ENCODE measurements at regions not wholly inside any gene's neighbourhood (a gene's known extent, or its start where the extent isn't known, plus 50 kb on each side); places are given as distances from the start of the nearest gene placed in this dataset.

DNA sequence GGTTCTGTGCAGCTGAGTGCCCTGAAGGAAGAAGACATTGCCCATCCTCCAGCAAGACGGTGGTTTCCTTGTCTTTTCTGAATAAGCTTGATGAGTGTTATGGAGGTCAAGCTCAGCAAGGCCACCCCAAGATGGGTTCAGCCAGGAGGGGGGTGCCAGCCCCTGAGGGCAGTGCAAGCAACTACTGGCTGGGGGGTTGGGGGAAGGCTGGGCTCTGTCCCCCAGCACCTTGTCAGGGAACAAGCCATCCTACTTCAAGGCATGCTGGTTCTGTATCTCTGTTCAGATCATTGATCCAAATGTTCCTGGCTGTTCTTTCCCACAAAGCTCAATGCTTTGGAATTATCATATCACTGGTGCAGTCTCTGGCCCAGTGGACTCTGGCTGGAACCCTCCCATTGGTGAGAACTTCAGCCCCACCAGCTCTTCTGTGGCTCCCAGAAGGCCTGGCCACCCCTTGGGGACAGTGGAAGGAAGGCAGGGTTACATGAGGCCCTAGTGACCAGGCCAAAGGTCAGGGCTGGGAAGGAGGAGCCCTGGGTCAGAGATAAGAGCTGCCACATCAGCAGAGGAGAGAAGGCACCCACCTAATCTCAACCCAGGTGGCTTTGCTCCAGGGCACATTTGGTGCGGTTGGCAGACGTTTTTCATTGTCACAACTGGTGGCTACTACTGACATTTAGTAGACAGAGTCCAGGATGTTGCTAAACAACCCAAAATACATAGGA is 280.2 kb downstream of the IRX2 start:
- BruUV-seq (replicated peaks), result no TSS peak

DNA sequence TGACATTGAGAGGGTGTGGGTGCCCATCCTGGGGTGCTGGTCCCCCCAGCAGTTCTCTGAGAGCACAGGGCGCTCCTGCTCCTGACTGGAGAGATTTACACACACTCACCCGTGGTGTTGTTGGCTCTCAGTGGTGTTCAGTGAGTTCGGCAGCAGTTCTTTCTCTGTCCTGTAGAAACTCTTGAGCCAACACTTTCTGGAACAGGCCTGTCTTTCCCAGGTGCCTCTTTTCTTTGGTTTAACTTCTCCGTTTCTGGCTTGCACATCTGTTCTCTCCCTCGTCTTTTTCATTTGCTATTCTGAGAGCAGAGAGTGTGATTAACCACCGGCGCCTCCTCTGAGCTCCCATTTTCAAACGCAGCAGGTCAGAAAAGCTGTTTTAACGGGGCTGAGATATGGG is 284.5 kb downstream of the IRX2 start:
- no peak overlapping the region for H3K4me3 ChIP-seq (replicated peaks in 1 of 3; ENCODE audit: insufficient read depth in 1 of 3, low read depth in 1 of 3, low read length in 3 of 3)
- H3K9me3 ChIP-seq (replicated peaks; ENCODE audit: control insufficient read depth, insufficient read depth, low read length), result peaks cover 4% of the 10 kb centered on the region

More for the DNA sequence above, 280.2 kb downstream of the IRX2 start:
- no peak for TF ChIP-seq GATA2 (IDR thresholded peaks at IDR 0.05; ENCODE audit: insufficient read depth, insufficient read length, low read depth, low read length)
- dilution Hi-C loops (cut with MboI; ENCODE audit: extremely low pct_ligation_motif_present, low sequenced_read_pairs) (no loop called here), intact Hi-C loops (cut with micrococcal nuclease) (no loop called here)
- no peak overlapping the region for H3K27ac ChIP-seq (ENCODE audit: insufficient read depth, low read depth, low read length)
- no peaks in the 10 kb centered on the region for H3K79me2 ChIP-seq (ENCODE audit: control insufficient read depth, insufficient read depth, low read length)
- ChIA-PET CTCF (no interaction called here), POLR2A (no interaction called here)
- H3K4me2 ChIP-seq (ENCODE audit: insufficient read depth, low read length), result no peak overlapping the region
- no peaks in the 10 kb centered on the region for H3K36me3 ChIP-seq (ENCODE audit: control insufficient read depth in 2 of 2, extremely low read depth in 1 of 2, insufficient read depth in 2 of 2, low read length in 2 of 2)
- FAIRE-seq (no peak), DNase-seq (ENCODE audit: low read depth, low spot score) (no peak)
- no peaks in the 10 kb centered on the region for H4K20me1 ChIP-seq (replicated peaks; ENCODE audit: control insufficient read depth, extremely low read depth, insufficient read depth, low read length)
- H3K4me1 ChIP-seq (ENCODE audit: control insufficient read depth, extremely low read depth, insufficient read depth, low read length), result no peaks in the 10 kb centered on the region
- H3K9me3 ChIP-seq (replicated peaks; ENCODE audit: control insufficient read depth, insufficient read depth, low read length), result no peaks in the 10 kb centered on the region
- no peaks in the 10 kb centered on the region for H3K9me1 ChIP-seq (replicated peaks; ENCODE audit: control insufficient read depth, extremely low read depth, insufficient read depth, low read length)
- H3K9ac ChIP-seq (replicated peaks; ENCODE audit: extremely low read depth, insufficient read depth, low read length), result no peak overlapping the region
- no peaks in the 10 kb centered on the region for H3K27me3 ChIP-seq (ENCODE audit: control insufficient read depth in 2 of 2, insufficient read depth in 2 of 2, low read length in 2 of 2)
- no peak overlapping the region for H3K4me3 ChIP-seq (replicated peaks in 1 of 3; ENCODE audit: insufficient read depth in 1 of 3, low read depth in 1 of 3, low read length in 3 of 3)
- H2AFZ ChIP-seq (ENCODE audit: low read depth, low read length), result no peak overlapping the region

More for the DNA sequence above, 284.5 kb downstream of the IRX2 start:
- DNase-seq (ENCODE audit: low read depth, low spot score), result no peak
- ChIA-PET POLR2A (no interaction called here), CTCF (no interaction called here)
- H2AFZ ChIP-seq (ENCODE audit: low read depth, low read length), result no peak overlapping the region
- BruUV-seq (replicated peaks), result no TSS peak
- intact Hi-C loops (cut with micrococcal nuclease) (no loop called here), dilution Hi-C loops (cut with MboI; ENCODE audit: extremely low pct_ligation_motif_present, low sequenced_read_pairs) (no loop called here)
- no peaks in the 10 kb centered on the region for H3K36me3 ChIP-seq (ENCODE audit: control insufficient read depth in 2 of 2, extremely low read depth in 1 of 2, insufficient read depth in 2 of 2, low read length in 2 of 2)
- no peak for FAIRE-seq
- H3K27me3 ChIP-seq (ENCODE audit: control insufficient read depth in 2 of 2, insufficient read depth in 2 of 2, low read length in 2 of 2), result no peaks in the 10 kb centered on the region
- H3K9ac ChIP-seq (replicated peaks; ENCODE audit: extremely low read depth, insufficient read depth, low read length), result no peak overlapping the region
- no peaks in the 10 kb centered on the region for H4K20me1 ChIP-seq (replicated peaks; ENCODE audit: control insufficient read depth, extremely low read depth, insufficient read depth, low read length)
- no peaks in the 10 kb centered on the region for H3K4me1 ChIP-seq (ENCODE audit: control insufficient read depth, extremely low read depth, insufficient read depth, low read length)
- no peaks in the 10 kb centered on the region for H3K79me2 ChIP-seq (ENCODE audit: control insufficient read depth, insufficient read depth, low read length)
- H3K9me1 ChIP-seq (replicated peaks; ENCODE audit: control insufficient read depth, extremely low read depth, insufficient read depth, low read length), result no peaks in the 10 kb centered on the region
- no peak overlapping the region for H3K4me2 ChIP-seq (ENCODE audit: insufficient read depth, low read length)
- no peak for TF ChIP-seq EZH2 (IDR thresholded peaks at IDR 0.05; ENCODE audit: borderline replicate concordance, low read depth, low read length, severe bottlenecking)
- TF ChIP-seq MYC (IDR thresholded peaks at IDR 0.05; ENCODE audit: low read depth, low read length), result no peak
- no peak for TF ChIP-seq JUN (IDR thresholded peaks at IDR 0.05; ENCODE audit: borderline replicate concordance, insufficient read depth, insufficient read length, low read depth)
- TF ChIP-seq, protein P1, sequence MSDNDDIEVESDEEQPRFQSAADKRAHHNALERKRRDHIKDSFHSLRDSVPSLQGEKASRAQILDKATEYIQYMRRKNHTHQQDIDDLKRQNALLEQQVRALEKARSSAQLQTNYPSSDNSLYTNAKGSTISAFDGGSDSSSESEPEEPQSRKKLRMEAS (IDR thresholded peaks at IDR 0.05; ENCODE audit: insufficient read depth, insufficient read length), result no peak
- TF ChIP-seq GATA2 (IDR thresholded peaks at IDR 0.05; ENCODE audit: insufficient read depth, insufficient read length, low read depth, low read length), result no peak
- no peak for TF ChIP-seq POLR2A (IDR thresholded peaks at IDR 0.05; ENCODE audit: low read depth, low read length)
- no peak for TF ChIP-seq POLR2AphosphoS5 (IDR thresholded peaks at IDR 0.05; ENCODE audit: insufficient read depth, low read depth, low read length)
- TF ChIP-seq FOS (IDR thresholded peaks at IDR 0.05; ENCODE audit: borderline replicate concordance, insufficient read depth, low read length), result no peak
- TF ChIP-seq, protein P2, sequence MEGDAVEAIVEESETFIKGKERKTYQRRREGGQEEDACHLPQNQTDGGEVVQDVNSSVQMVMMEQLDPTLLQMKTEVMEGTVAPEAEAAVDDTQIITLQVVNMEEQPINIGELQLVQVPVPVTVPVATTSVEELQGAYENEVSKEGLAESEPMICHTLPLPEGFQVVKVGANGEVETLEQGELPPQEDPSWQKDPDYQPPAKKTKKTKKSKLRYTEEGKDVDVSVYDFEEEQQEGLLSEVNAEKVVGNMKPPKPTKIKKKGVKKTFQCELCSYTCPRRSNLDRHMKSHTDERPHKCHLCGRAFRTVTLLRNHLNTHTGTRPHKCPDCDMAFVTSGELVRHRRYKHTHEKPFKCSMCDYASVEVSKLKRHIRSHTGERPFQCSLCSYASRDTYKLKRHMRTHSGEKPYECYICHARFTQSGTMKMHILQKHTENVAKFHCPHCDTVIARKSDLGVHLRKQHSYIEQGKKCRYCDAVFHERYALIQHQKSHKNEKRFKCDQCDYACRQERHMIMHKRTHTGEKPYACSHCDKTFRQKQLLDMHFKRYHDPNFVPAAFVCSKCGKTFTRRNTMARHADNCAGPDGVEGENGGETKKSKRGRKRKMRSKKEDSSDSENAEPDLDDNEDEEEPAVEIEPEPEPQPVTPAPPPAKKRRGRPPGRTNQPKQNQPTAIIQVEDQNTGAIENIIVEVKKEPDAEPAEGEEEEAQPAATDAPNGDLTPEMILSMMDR (IDR thresholded peaks at IDR 0.05; ENCODE audit: extremely low read depth in 1 of 2, insufficient read depth in 1 of 2, low read depth in 1 of 2, low read length in 2 of 2), result no peak
- no peak overlapping the region for H3K27ac ChIP-seq (ENCODE audit: insufficient read depth, low read depth, low read length)

Data from endothelial cell of umbilical vein (primary cell).